ENCODE measurements at regions not wholly inside any gene's neighbourhood (a gene's known extent, or its start where the extent isn't known, plus 50 kb on each side); places are given as distances from the start of the nearest gene placed in this dataset.
"Not testable (repeated sequence)": the region's sequence is repeated elsewhere in the genome, so short reads cannot be mapped to it uniquely, and the experiment has no call there.

- DNase-seq (ENCODE audit: low spot score); in situ Hi-C loops (cut with HindIII; ENCODE audit: low sequenced_read_pairs): not testable (repeated sequence)
These were observed 446.0 kb upstream of the ADAMTS9 start for GRCh38 chr3:65133752-65134151.

- in situ Hi-C loops (cut with HindIII; ENCODE audit: low sequenced_read_pairs) = no loop called here
- no peak for DNase-seq (ENCODE audit: low spot score)
These were observed 443.0 kb upstream of the ADAMTS9 start for GRCh38 chr3:65130782-65131181.

GRCh38 chr3:65128346-65128745, 440.5 kb upstream of the ADAMTS9 start:
- DNase-seq (ENCODE audit: low spot score) = no peak
- in situ Hi-C loops (cut with HindIII; ENCODE audit: low sequenced_read_pairs) = no loop called here

GRCh38 chr3:65126527-65127410, 439.0 kb upstream of the ADAMTS9 start:
- DNase-seq (ENCODE audit: low spot score) = no peak
- in situ Hi-C loops (cut with HindIII; ENCODE audit: low sequenced_read_pairs) = no loop called here

GRCh38 chr3:65120156-65120555, 432.4 kb upstream of the ADAMTS9 start:
- in situ Hi-C loops (cut with HindIII; ENCODE audit: low sequenced_read_pairs); DNase-seq (ENCODE audit: low spot score): not testable (repeated sequence)

- no peak for DNase-seq (ENCODE audit: low spot score)
- in situ Hi-C loops (cut with HindIII; ENCODE audit: low sequenced_read_pairs) = no loop called here
These were observed 431.2 kb upstream of the ADAMTS9 start for GRCh38 chr3:65118912-65119499.

GRCh38 chr3:65114041-65114440, 426.2 kb upstream of the ADAMTS9 start:
- in situ Hi-C loops (cut with HindIII; ENCODE audit: low sequenced_read_pairs) = no loop called here
- DNase-seq (ENCODE audit: low spot score) = no peak

- no peak for DNase-seq (ENCODE audit: low spot score)
- in situ Hi-C loops (cut with HindIII; ENCODE audit: low sequenced_read_pairs) = no loop called here
These were observed 425.0 kb upstream of the ADAMTS9 start for GRCh38 chr3:65112751-65113300.

- DNase-seq (ENCODE audit: low spot score) = no peak
- in situ Hi-C loops (cut with HindIII; ENCODE audit: low sequenced_read_pairs) = no loop called here
These were observed 422.9 kb upstream of the ADAMTS9 start for GRCh38 chr3:65110661-65111060.

- in situ Hi-C loops (cut with HindIII; ENCODE audit: low sequenced_read_pairs) = no loop called here
- DNase-seq (ENCODE audit: low spot score) = no peak
These were observed 422.2 kb upstream of the ADAMTS9 start for GRCh38 chr3:65109966-65110500.

GRCh38 chr3:65107174-65107573, 419.4 kb upstream of the ADAMTS9 start:
- in situ Hi-C loops (cut with HindIII; ENCODE audit: low sequenced_read_pairs) = no loop called here
- no peak for DNase-seq (ENCODE audit: low spot score)

GRCh38 chr3:65101450-65101849, 413.6 kb upstream of the ADAMTS9 start:
- DNase-seq (ENCODE audit: low spot score) = no peak
- in situ Hi-C loops (cut with HindIII; ENCODE audit: low sequenced_read_pairs) = no loop called here

GRCh38 chr3:65098400-65098799, 410.6 kb upstream of the ADAMTS9 start:
- in situ Hi-C loops (cut with HindIII; ENCODE audit: low sequenced_read_pairs) = no loop called here
- DNase-seq (ENCODE audit: low spot score) = no peak

GRCh38 chr3:65096110-65096745, 408.4 kb upstream of the ADAMTS9 start:
- in situ Hi-C loops (cut with HindIII; ENCODE audit: low sequenced_read_pairs) = no loop called here
- DNase-seq (ENCODE audit: low spot score) = no peak

GRCh38 chr3:65094723-65095122, 406.9 kb upstream of the ADAMTS9 start:
- no peak for DNase-seq (ENCODE audit: low spot score)

GRCh38 chr3:65093641-65094040, 405.8 kb upstream of the ADAMTS9 start:
- in situ Hi-C loops (cut with HindIII; ENCODE audit: low sequenced_read_pairs) = no loop called here
- DNase-seq (ENCODE audit: low spot score) = no peak

More at GRCh38 chr3:65094723-65095122, 406.9 kb upstream of the ADAMTS9 start:
- in situ Hi-C loops (cut with HindIII; ENCODE audit: low sequenced_read_pairs) = no loop called here

GRCh38 chr3:65091565-65091964, 403.8 kb upstream of the ADAMTS9 start:
- in situ Hi-C loops (cut with HindIII; ENCODE audit: low sequenced_read_pairs) = no loop called here
- DNase-seq (ENCODE audit: low spot score) = no peak

GRCh38 chr3:65083240-65083639, 395.4 kb upstream of the ADAMTS9 start:
- DNase-seq (ENCODE audit: low spot score) = no peak

GRCh38 chr3:65081536-65081935, 393.7 kb upstream of the ADAMTS9 start:
- no peak for DNase-seq (ENCODE audit: low spot score)
- in situ Hi-C loops (cut with HindIII; ENCODE audit: low sequenced_read_pairs) = no loop called here

More at GRCh38 chr3:65083240-65083639, 395.4 kb upstream of the ADAMTS9 start:
- in situ Hi-C loops (cut with HindIII; ENCODE audit: low sequenced_read_pairs) = no loop called here

GRCh38 chr3:65080432-65080831, 392.6 kb upstream of the ADAMTS9 start:
- in situ Hi-C loops (cut with HindIII; ENCODE audit: low sequenced_read_pairs) = no loop called here
- no peak for DNase-seq (ENCODE audit: low spot score)

Data from G401 (cell line).